Cardiac septum (tissue), 1 donor: ENCODE measurements at regions not wholly inside any gene's neighbourhood (a gene's known extent, or its start where the extent isn't known, plus 50 kb on each side); places are given as distances from the start of the nearest gene placed in this dataset.
"Not testable (repeated sequence)": the region's sequence is repeated elsewhere in the genome, so short reads cannot be mapped to it uniquely, and the experiment has no call there.

Source experiments
- DNase-seq: peaks from one replicate; pipeline ENCODE4 v3.0.0-alpha.2; 2020; ENCODE audit warnings: low spot score
- intact Hi-C: fragments of 100-400 bp; cut with DNase I; formaldehyde crosslinking; loops from one replicate; pipeline ENCODE4 v1.14.0; 2022
- donor health status: DM: no; HTN: no; CAD: no.

GRCh38 chr7:69489533-69489932 lies 108.7 kb upstream of the AUTS2 start:
- intact Hi-C loops = no loop called here
- DNase-seq = no peak

- intact Hi-C loops = no loop called here
- no peak for DNase-seq
Measured at GRCh38 chr7:69498671-69499070, 99.6 kb upstream of the AUTS2 start.

DNA sequence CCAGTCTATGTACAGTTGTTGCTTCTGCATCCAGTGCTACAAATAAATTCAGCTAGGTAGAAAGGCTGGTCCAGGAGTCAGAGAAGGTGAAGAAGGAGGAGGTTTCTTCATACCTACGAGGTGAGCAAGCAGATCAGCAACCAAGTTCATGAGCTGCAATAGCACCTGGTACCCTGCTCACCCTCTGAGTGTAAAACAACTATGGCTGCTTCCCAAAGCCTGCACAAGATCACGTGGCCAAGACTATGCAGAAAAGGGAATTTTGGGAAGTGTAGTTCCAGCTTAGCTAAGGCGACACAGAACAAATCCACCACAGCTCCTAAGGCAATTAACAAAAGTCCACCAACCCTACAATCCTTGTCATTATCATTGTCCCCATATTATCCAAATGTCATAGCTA lies 95.9 kb upstream of the AUTS2 start:
- DNase-seq = no peak
- intact Hi-C loops = no loop called here

DNA sequence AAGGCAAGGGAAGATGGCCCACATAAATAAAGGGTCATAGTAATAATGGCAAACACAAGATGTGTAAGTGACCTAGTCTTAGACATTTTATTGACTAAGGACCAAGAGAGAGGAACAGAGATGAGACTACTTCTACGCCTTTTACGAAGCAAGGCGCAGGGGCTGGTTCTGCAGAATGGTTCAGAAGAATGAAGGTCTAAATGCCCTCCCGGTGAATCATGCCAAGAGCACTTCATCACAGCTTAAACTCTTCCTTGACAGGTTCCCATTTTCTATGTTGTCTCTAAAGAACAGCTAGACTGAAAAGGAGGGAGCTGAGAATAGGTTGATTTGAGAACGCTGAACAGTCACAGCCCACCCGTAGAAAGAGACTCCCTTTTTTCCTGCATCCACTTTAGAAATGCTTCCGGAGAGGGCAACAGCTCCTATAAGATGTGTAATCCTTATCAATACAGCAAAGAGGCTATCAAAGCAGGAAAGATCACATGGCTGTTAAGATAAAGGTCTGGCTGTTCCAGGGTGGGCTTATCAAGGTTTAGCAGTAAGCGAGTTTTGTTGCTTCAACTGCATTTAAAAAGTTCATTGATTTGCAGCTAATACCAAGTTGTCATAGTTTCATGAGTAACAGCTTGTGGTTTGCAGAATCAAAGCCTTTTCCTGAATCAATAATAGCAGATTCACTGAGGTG lies 93.4 kb upstream of the AUTS2 start:
- DNase-seq = no peak
- intact Hi-C loops = no loop called here

DNA sequence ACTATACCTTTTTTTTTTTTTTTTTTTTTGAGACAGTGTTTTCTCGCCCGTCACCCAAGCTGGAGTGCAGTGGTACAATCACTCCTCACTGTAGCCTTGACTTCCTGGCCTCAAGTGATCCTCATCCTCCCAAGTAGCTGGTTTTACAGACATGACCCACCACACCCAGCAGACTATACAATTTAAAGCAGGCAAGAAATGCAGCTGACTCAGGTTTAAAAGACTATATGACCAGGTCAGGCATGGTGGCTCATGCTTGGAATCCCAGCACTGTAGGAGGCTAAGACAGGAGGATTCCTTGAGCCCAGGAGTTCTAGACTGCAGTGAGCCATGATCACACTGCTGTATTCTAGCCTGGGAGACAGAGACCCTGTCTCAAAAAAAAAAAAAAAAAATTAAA lies 89.5 kb upstream of the AUTS2 start:
- intact Hi-C loops = no loop called here
- DNase-seq = no peak

GRCh38 chr7:69510114-69510513 lies 88.2 kb upstream of the AUTS2 start:
- intact Hi-C loops = no loop called here
- DNase-seq = no peak

GRCh38 chr7:69515495-69516212 lies 82.6 kb upstream of the AUTS2 start:
- no peak for DNase-seq
- intact Hi-C loops = loop anchor here (2.0 kb wide), 1 partner anchor 57 kb away; no protein-coding TSS in a partner anchor

GRCh38 chr7:69516238-69516820 lies 81.9 kb upstream of the AUTS2 start:
- intact Hi-C loops = loop anchor here (2.0 kb wide), 1 partner anchor 58 kb away; no protein-coding TSS in a partner anchor
- DNase-seq = no peak

DNA sequence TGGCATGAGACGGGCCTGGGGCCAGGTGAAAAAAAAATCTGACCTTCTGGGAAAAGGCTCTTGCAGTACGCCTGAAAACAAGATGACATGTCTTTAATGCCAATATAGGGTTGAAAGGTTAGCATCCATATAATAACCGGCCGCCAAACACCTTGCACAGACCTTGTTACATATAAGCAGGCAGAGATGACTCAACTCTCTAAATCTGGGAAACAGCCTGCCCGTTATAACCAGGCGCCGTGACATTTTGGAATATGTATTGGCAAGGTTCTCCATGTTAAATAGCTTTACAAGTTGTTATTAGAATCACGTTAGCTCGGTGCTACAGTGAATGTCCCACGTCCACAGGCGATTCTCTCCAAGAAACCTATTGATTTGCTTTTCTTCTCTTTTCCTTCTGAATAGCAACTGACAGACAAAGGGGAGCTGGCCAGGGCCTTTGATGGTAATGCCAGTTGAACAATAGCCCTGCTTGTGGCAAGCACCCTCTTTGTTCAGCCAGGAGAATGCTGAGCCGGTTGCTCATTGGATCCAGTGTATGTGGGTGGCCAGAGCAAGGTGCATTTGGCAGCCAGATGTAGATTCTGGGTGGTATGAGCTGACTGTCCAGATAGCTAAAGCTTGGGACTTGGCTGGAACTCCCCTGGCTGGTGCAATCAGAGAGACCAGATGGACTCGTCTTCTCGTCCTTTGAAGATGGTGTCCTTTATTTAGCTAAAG lies 80.1 kb upstream of the AUTS2 start:
- DNase-seq = no peak
- intact Hi-C loops = loop anchor here (2.0 kb wide), 1 partner anchor 59 kb away; no protein-coding TSS in a partner anchor

- intact Hi-C loops = no loop called here
- DNase-seq = no peak
Measured at GRCh38 chr7:69518705-69519077, 79.6 kb upstream of the AUTS2 start.

DNA sequence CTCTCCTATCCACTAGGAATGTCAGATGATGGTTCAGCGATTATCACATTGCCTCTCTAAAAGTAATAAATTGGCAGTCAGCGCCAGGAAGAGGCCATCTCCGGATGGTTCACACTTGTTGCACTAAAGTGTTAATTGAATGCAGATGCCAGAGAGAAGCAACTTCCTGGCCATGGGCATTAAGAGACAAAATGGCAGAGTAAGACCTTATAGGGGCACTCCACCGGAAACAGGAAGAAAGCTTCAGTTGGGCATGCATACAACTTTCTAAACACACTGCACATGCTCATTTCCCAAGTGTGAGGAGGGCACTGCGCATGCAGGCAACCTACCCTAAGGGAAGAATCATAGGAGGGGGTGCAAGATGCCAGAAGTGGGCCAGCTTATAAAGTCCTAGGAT lies 71.7 kb upstream of the AUTS2 start:
- no peak for DNase-seq
- intact Hi-C loops = no loop called here

GRCh38 chr7:69527706-69528105 lies 70.6 kb upstream of the AUTS2 start:
- intact Hi-C loops = no loop called here
- no peak for DNase-seq

DNA sequence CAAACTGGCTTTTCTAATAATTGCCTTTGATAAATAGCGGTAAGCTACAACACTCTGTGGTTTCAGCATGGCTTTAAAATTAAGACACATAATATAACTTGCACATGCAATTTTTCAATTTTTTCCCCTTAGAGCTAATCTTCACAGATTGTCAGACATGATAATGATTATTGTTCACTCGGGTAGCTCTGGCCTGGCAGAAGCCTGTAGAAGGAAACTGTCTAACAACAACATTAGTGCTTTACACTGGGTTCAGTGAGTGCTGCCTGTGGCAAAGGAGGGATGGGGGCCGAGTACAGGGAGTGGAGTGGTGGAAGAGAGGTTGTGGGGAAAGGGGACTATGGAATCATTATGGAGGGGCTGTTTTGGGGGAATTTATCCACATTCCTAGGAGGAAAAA lies 67.2 kb upstream of the AUTS2 start:
- no peak for DNase-seq
- intact Hi-C loops = no loop called here

DNA sequence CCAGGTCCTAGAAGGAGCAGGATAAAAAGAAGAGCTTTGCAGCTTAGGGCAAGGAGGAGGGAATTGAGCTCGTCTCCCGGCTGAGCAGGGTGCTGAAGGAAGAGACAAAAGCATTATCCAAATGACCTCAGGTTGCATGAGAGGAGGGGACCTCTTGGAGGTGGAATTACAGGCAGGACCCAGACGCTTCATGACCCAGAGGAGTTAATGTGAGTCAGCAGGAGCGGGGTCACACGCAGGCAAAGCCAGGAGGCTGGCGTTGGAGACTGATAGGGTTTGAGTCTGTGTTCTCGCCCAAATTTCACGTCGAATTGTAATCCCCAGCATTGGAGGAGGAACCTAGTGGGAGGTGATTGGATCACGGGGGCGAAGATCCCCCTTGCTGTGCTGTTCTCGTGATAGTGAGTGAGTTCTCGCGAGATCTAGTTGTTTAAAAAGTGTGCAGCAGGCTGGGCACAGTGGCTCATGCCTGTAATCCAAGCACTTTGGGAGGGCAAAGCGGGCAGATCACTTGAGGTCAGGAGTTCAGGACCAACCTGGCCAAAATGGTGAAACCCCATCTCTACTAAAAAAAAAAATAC lies 63.7 kb upstream of the AUTS2 start:
- intact Hi-C loops = no loop called here
- DNase-seq = no peak

- intact Hi-C loops = no loop called here
- no peak for DNase-seq
Measured at GRCh38 chr7:69537691-69538090, 60.6 kb upstream of the AUTS2 start.

DNA sequence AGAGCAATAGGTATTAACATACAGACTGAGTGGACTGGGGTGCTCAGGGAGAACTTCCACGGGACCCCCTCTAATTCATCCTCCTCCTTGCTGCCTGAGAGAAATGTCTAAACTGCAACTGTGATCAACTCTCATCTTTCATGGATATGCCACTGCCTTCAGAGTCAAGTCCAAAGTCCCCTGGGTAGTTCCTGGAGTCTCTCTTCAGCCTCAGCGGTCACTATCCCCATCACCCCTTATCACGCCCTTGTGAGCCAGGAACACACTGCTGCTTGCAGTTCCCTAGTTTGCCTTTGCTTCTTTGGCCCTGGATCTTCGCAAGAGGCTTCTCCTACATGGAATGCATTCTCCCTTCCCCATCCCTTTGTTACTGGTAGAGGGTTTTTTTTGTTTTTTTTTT lies 58.7 kb upstream of the AUTS2 start:
- intact Hi-C loops = no loop called here
- no peak for DNase-seq

DNA sequence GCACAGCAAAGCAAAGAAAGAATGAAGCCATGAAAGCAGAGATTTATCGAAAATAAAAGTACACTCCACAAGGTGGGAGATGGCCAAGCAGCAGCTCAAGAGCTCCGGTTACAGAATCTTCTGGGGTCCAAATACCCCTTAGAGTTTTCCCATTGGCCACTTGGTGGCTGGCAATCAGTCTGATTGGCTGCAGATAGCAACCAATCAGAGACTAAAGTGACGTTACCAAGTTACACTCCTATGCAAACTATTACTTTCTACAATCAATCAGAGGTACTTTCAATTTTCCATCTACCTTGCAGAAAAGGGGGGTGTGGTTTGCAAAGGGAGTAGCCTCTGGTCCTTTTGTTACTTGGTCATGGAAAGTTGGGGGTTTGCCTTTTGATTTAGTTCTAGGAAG lies 58.0 kb upstream of the AUTS2 start:
- no peak for DNase-seq

DNA sequence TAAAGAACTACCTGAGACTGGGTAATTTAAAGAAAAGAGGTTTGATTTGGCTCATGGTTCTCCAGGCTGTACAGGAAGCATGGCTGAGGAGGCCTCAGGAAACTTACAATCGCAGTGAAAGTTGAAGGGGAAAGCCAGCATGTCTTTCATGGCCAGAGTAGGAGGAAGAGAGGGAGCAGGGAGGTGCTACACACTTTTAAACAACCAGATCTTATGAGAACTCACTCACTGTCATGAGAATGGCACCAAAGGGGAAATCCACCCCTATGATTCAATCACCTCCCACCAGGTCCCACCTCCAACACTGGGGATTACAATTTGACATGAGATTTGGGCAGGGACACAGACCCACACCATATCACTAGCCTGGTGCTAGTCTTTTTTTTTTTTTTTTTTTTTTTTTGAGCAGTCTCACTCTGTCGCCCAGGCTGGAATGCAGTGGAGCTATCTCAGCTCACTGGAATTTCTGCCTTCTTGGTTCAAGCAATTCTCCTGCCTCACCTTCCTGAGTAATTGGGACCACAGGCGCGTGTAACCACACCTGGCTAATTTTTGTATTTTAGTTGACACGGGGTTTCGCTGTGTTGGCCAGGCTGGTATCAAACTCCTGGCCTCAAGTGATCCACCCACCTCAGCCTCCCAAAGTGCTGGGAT lies 56.4 kb upstream of the AUTS2 start:
- DNase-seq, intact Hi-C loops: not testable (repeated sequence)

More for the DNA sequence above, 58.0 kb upstream of the AUTS2 start:
- intact Hi-C loops = no loop called here

DNA sequence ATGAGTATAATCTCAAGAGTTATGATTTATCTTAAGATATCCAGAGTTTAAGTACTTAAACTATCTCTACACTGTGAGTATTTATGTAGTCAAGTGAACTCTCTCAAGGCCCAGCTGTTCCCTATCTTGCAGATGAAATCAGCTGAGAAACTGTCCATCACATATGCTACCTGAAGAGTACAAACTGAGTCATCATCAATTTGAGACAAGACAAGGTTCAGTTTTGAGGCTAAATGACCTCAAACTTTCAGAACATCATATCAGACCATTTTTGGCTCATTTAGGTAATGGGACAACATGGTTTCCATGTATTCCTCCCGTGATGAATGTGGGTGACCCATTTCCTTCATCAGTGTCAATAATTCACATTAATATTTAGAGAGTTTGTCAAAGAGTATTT lies 53.1 kb upstream of the AUTS2 start:
- intact Hi-C loops = no loop called here
- DNase-seq = no peak
